Activated T-cell treated with anti-CD3 and anti-CD28 coated beads, Interleukin-2, amount 50 U/mL, for 24 hours (primary cell): ENCODE measurements at regions not wholly inside any gene's neighbourhood (a gene's known extent, or its start where the extent isn't known, plus 50 kb on each side); places are given as distances from the start of the nearest gene placed in this dataset.

ENCODE experiments used
- DNase-seq: peaks from one replicate; pipeline ENCODE4 v3.0.0-alpha.2; 2020
- H3K27ac Mint-ChIP-seq: 2 replicates; pipeline ENCODE4 v1.8.0; 2020; ENCODE audit warnings: mild to moderate bottlenecking, mixed read lengths
- H3K27me3 Mint-ChIP-seq: 2 replicates; pipeline ENCODE4 v1.8.0; 2020; ENCODE audit warnings: mixed read lengths
- H3K36me3 Mint-ChIP-seq: 2 replicates; pipeline ENCODE4 v1.8.0; 2020; ENCODE audit warnings: low read depth, mixed read lengths
- H3K4me1 Mint-ChIP-seq: 2 replicates; pipeline ENCODE4 v1.8.0; 2020; ENCODE audit warnings: low read depth, mixed read lengths
- H3K4me3 Mint-ChIP-seq: 2 replicates; pipeline ENCODE4 v1.8.0; 2020; ENCODE audit warnings: mild to moderate bottlenecking, moderate library complexity, mixed read lengths
- H3K9me3 Mint-ChIP-seq: 2 replicates; pipeline ENCODE4 v1.8.0; 2020; ENCODE audit warnings: mixed read lengths

GRCh38 chr5:89371646-89372045, 488.7 kb upstream of the MEF2C start:
- H3K27me3 Mint-ChIP-seq, result no peaks in the 10 kb centered on the region
- no peak overlapping the region for H3K4me3 Mint-ChIP-seq
- no peaks in the 10 kb centered on the region for H3K9me3 Mint-ChIP-seq
- H3K27ac Mint-ChIP-seq, result no peak overlapping the region
- no peaks in the 10 kb centered on the region for H3K36me3 Mint-ChIP-seq
- no peak for DNase-seq
- no peaks in the 10 kb centered on the region for H3K4me1 Mint-ChIP-seq

DNA sequence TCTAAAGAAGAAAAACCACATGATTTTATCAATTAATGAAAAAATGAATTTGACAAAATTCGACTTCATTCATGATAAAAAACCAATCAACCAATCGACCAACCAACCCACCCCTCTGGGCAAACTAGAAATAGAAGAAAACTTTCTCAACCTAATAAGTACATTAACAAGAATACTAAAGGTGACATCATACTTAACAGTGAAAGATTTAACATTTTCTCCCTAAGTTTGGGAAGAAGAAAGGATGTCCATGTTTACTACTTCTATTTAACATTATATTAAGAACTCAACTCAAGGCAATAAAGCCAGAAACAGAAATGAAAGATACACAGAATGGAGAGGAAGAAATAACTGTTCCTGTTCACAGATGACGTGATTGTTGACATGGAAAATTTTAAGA, 476.1 kb upstream of the MEF2C start:
- Mint-ChIP-seq H3K4me1 (no peaks in the 10 kb centered on the region), H3K9me3 (no peaks in the 10 kb centered on the region), H3K36me3 (no peaks in the 10 kb centered on the region), H3K27me3 (no peaks in the 10 kb centered on the region), H3K27ac (no peak overlapping the region), H3K4me3 (no peak overlapping the region)
- DNase-seq, result no peak

DNA sequence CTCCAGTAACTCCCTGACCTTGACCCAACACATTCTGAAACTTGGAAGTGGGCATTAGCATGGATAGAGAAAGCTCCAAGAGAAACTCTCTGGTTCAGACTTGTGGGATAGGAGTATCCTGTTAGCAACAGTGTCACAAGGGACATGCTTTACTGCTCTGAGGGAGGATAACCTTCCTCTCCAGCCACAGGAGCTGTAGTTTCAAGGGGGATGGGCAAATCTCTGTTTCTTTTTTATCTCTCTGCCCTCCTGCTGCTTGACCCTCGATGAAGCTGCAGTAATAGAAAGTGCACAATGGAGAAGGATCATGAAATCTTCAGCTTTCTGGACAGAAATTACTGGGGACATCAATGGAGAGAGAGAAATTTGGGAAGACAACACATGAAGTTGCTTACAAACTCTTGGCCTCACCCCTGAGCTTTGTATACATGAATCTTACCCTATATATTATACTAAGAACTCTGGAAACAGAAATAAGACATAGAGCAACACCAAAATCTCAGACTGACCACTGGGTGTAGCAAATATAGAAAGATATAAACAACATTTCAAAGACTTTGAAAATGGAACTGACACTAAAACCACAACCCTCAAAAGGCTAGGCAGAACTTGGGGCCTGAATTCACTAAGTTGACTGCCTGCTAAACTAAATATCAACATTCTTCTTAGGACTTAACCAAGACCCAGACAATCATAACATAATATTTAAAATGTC, 471.0 kb upstream of the MEF2C start:
- Mint-ChIP-seq H3K4me3 (no peak overlapping the region), H3K27ac (no peak overlapping the region), H3K4me1 (no peaks in the 10 kb centered on the region), H3K9me3 (no peaks in the 10 kb centered on the region), H3K36me3 (no peaks in the 10 kb centered on the region), H3K27me3 (no peaks in the 10 kb centered on the region)
- DNase-seq, result no peak

DNA sequence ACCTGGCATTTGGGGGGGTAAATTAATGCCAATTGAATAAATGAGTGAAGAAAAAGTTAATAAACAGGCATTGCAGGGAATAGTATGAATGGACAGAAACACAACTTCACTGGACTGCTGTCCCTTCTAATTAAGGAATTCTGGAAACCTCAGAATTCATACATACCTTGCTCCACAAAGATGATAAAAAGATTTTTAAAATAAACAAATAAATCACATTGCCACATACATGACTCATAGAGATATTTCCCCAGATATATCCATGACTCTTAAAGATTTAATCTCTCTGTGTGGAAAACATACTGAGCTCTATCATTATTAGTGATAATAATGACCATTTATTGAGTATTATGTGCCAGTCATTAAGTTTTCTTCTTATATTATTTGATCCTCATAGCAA, 469.0 kb upstream of the MEF2C start:
- Mint-ChIP-seq H3K4me3 (no peak overlapping the region), H3K9me3 (no peaks in the 10 kb centered on the region), H3K27me3 (no peaks in the 10 kb centered on the region), H3K27ac (no peak overlapping the region), H3K4me1 (no peaks in the 10 kb centered on the region), H3K36me3 (no peaks in the 10 kb centered on the region)
- no peak for DNase-seq

GRCh38 chr5:89351222-89351621, 468.2 kb upstream of the MEF2C start:
- Mint-ChIP-seq H3K4me3 (no peak overlapping the region), H3K9me3 (no peaks in the 10 kb centered on the region), H3K27me3 (no peaks in the 10 kb centered on the region), H3K4me1 (no peaks in the 10 kb centered on the region), H3K36me3 (no peaks in the 10 kb centered on the region), H3K27ac (no peak overlapping the region)
- no peak for DNase-seq

- H3K27ac Mint-ChIP-seq, result no peak overlapping the region
- H3K36me3 Mint-ChIP-seq, result no peaks in the 10 kb centered on the region
- DNase-seq, result no peak
- no peaks in the 10 kb centered on the region for H3K27me3 Mint-ChIP-seq
- H3K4me3 Mint-ChIP-seq, result no peak overlapping the region
- no peaks in the 10 kb centered on the region for H3K4me1 Mint-ChIP-seq
- H3K9me3 Mint-ChIP-seq, result no peaks in the 10 kb centered on the region
Observed at GRCh38 chr5:89350684-89351083, 467.7 kb upstream of the MEF2C start.

DNA sequence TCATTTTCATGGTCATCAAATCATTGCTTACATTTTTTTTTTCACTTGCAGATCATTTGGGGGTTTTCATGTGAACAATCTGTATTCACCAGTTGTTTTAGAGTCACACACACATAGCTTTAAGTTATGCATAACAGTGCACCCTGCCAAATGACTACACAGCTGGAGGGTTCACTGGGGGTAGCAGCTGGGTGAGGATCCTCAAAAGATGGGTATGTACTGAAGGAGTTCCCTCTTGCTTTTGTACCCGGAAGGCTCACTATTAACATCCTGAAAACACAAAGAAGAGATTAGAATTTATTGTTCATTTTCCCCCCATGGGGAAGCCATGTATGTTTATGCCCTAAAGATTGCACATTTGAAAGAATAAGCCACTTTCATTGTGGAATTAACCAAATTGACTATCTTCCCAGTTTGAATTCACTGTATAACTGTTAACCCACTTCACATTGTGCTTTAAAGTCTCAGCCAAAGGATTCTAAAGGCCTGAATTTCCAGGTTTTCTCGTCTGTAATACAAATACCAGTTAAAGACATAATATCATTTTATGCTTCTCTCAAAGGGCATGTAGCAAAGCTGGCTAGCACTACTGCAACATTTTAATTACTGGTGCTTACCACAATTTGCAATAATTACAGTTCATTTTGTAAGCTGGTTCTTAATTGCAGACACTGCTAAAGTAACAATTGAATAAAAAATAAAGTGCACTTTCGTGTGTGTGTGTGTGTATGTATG, 466.4 kb upstream of the MEF2C start:
- Mint-ChIP-seq H3K9me3 (no peaks in the 10 kb centered on the region), H3K27ac (no peak overlapping the region), H3K36me3 (no peaks in the 10 kb centered on the region), H3K4me3 (no peak overlapping the region), H3K4me1 (no peaks in the 10 kb centered on the region), H3K27me3 (no peaks in the 10 kb centered on the region)
- no peak for DNase-seq

- H3K36me3 Mint-ChIP-seq, result no peaks in the 10 kb centered on the region
- H3K9me3 Mint-ChIP-seq, result no peaks in the 10 kb centered on the region
- H3K4me3 Mint-ChIP-seq, result no peak overlapping the region
- no peaks in the 10 kb centered on the region for H3K27me3 Mint-ChIP-seq
- no peak for DNase-seq
- H3K4me1 Mint-ChIP-seq, result peaks cover 5% of the 10 kb centered on the region
- no peak overlapping the region for H3K27ac Mint-ChIP-seq
Observed at GRCh38 chr5:89346573-89346972, 463.6 kb upstream of the MEF2C start.

GRCh38 chr5:89343666-89344065, 460.7 kb upstream of the MEF2C start:
- no peaks in the 10 kb centered on the region for H3K27me3 Mint-ChIP-seq
- no peak overlapping the region for H3K27ac Mint-ChIP-seq
- peaks cover 5% of the 10 kb centered on the region for H3K4me1 Mint-ChIP-seq
- H3K36me3 Mint-ChIP-seq, result no peaks in the 10 kb centered on the region
- H3K4me3 Mint-ChIP-seq, result no peak overlapping the region
- no peak for DNase-seq
- H3K9me3 Mint-ChIP-seq, result no peaks in the 10 kb centered on the region

GRCh38 chr5:89342106-89342876, 459.3 kb upstream of the MEF2C start:
- no peaks in the 10 kb centered on the region for H3K27me3 Mint-ChIP-seq
- H3K27ac Mint-ChIP-seq, result no peak overlapping the region
- no peaks in the 10 kb centered on the region for H3K36me3 Mint-ChIP-seq
- no peaks in the 10 kb centered on the region for H3K9me3 Mint-ChIP-seq
- no peak overlapping the region for H3K4me3 Mint-ChIP-seq
- peaks cover 5% of the 10 kb centered on the region for H3K4me1 Mint-ChIP-seq
- DNase-seq, result no peak

GRCh38 chr5:89338935-89339334, 456.0 kb upstream of the MEF2C start:
- no peak overlapping the region for H3K27ac Mint-ChIP-seq
- H3K4me3 Mint-ChIP-seq, result no peak overlapping the region
- H3K27me3 Mint-ChIP-seq, result no peaks in the 10 kb centered on the region
- H3K4me1 Mint-ChIP-seq, result peaks cover 5% of the 10 kb centered on the region
- no peaks in the 10 kb centered on the region for H3K36me3 Mint-ChIP-seq
- DNase-seq, result no peak
- H3K9me3 Mint-ChIP-seq, result no peaks in the 10 kb centered on the region

DNA sequence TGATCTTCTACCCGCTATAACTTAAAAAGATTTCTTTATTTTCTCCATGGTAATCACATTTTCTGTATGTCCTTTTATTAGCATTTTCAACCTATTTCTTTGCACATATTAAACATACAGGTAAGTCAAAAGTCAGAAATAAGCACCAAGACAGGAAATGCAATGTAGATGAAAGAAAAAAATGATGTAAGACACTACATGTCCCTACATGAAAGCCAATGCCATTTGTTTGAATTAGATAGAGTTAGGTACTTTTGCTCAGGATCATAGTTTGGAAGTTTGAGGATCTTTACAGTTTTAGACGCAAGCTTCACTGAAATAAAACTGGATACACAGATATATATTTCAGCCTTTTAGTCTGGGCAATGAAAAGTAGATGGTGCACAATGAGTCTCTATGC, 453.1 kb upstream of the MEF2C start:
- Mint-ChIP-seq H3K4me3 (no peak overlapping the region), H3K27me3 (no peaks in the 10 kb centered on the region), H3K27ac (no peak overlapping the region), H3K9me3 (no peaks in the 10 kb centered on the region), H3K36me3 (no peaks in the 10 kb centered on the region), H3K4me1 (no peaks in the 10 kb centered on the region)
- DNase-seq, result no peak

- Mint-ChIP-seq H3K9me3 (peaks cover 2% of the 10 kb centered on the region), H3K27ac (no peak overlapping the region), H3K4me1 (no peaks in the 10 kb centered on the region), H3K36me3 (no peaks in the 10 kb centered on the region), H3K27me3 (no peaks in the 10 kb centered on the region), H3K4me3 (no peak overlapping the region)
- no peak for DNase-seq
Observed at GRCh38 chr5:89330140-89330539, 447.2 kb upstream of the MEF2C start.

GRCh38 chr5:89327608-89328007, 444.6 kb upstream of the MEF2C start:
- Mint-ChIP-seq H3K9me3 (peaks cover 2% of the 10 kb centered on the region), H3K4me1 (no peaks in the 10 kb centered on the region), H3K4me3 (no peak overlapping the region), H3K27ac (no peak overlapping the region), H3K36me3 (no peaks in the 10 kb centered on the region), H3K27me3 (no peaks in the 10 kb centered on the region)
- no peak for DNase-seq

DNA sequence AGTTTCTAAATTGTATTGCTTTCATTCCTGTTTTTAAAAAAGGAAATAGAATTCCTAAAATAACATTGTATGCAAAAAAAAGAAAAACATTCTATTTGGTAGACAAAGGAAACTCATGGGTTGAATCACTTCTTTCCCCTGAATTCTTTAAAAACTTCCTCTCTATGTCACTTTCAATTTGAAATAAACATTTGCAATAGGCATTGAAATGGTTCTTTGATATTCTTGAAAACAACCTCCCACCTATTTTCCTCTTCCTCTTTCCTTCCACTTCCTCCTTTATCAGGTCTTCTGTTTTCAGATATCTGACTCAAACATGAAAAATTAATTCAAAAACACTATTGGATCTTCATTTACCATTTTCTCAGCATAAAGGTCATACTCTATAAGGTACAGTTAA, 442.0 kb upstream of the MEF2C start:
- Mint-ChIP-seq H3K9me3 (peaks cover 2% of the 10 kb centered on the region), H3K36me3 (no peaks in the 10 kb centered on the region), H3K27me3 (no peaks in the 10 kb centered on the region), H3K4me3 (no peak overlapping the region), H3K4me1 (peaks cover 5% of the 10 kb centered on the region), H3K27ac (no peak overlapping the region)
- DNase-seq, result no peak
